PC-3 (cell line): ENCODE measurements at regions not wholly inside any gene's neighbourhood (a gene's known extent, or its start where the extent isn't known, plus 50 kb on each side); places are given as distances from the start of the nearest gene placed in this dataset.

Experiments used
- ATAC-seq: fragments of 200-7000 bp; cut with Tn5 transposase; 2 replicates; pipeline ENCODE4 v1.9.1; 2020; ENCODE audit warnings: mild to moderate bottlenecking, moderate library complexity
- BruUV-seq: library from RNA; stranded (reverse); fragments of 400-500 nt; replicated peaks from 2 replicates; lab custom pipeline; 2021; lab: Mats Ljungman, UMichigan
- CTCF ChIA-PET: fragments of 300-600 bp; sonication (Branson Sonifier 250); formaldehyde crosslinking; loops from one replicate; lab custom pipeline; 2022; ENCODE audit warnings: antibody characterized with exemption; lab: Charles Lee
- POLR2A ChIA-PET: fragments of 300-600 bp; sonication (Branson Sonifier 250); formaldehyde crosslinking; loops from one replicate; lab custom pipeline; 2022; ENCODE audit warnings: antibody characterized with exemption; ENCODE audit not compliant: unreplicated experiment; lab: Charles Lee
- DNase-seq: peaks from one replicate; pipeline ENCODE4 v3.0.0-alpha.2; 2015
- H2AFZ ChIP-seq: fragments of 300-600 bp; sonication (generic); 2 replicates; pipeline ENCODE4 v1.6.0; 2016; ENCODE audit warnings: antibody characterized with exemption, low read length
- H3F3A ChIP-seq: fragments of 300-600 bp; sonication (generic); one replicate; pipeline ENCODE4 v1.6.0; 2017; ENCODE audit warnings: antibody characterized with exemption, low read length, control low read depth, mild to moderate bottlenecking; ENCODE audit not compliant: unreplicated experiment
- H3K27ac ChIP-seq: fragments of 300-600 bp; sonication (generic); 2 replicates; pipeline ENCODE4 v1.5.1; 2016; ENCODE audit warnings: mild to moderate bottlenecking, low read length
- H3K27me3 ChIP-seq: fragments of 300-600 bp; sonication (generic); 2 replicates; pipeline ENCODE4 v1.6.1; 2016; ENCODE audit warnings: low read length, mixed read lengths
- H3K36me3 ChIP-seq: fragments of 300-600 bp; sonication (generic); 2 replicates; pipeline ENCODE4 v1.6.1; 2016; ENCODE audit warnings: low read depth, mixed run types, low read length, mixed read lengths
- H3K4me1 ChIP-seq: fragments of 300-600 bp; sonication (generic); 2 replicates; pipeline ENCODE4 v1.5.1; 2016; ENCODE audit warnings: low read length; ENCODE audit not compliant: insufficient read depth
- H3K4me2 ChIP-seq: fragments of 300-600 bp; sonication (generic); 2 replicates; pipeline ENCODE4 v1.6.0; 2016; ENCODE audit warnings: low read length
- H3K4me3 ChIP-seq: fragments of 300-600 bp; sonication (generic); 2 replicates; pipeline ENCODE4 v1.5.1; 2016; ENCODE audit warnings: mild to moderate bottlenecking, low read length, mixed read lengths
- H3K79me2 ChIP-seq: fragments of 300-600 bp; sonication (generic); 2 replicates; pipeline ENCODE4 v1.6.1; 2017; ENCODE audit warnings: low read length, mixed read lengths
- H3K9ac ChIP-seq: fragments of 300-600 bp; sonication (generic); 2 replicates; pipeline ENCODE4 v1.6.0; 2016; ENCODE audit warnings: mild to moderate bottlenecking, low read length
- H3K9me2 ChIP-seq: fragments of 300-600 bp; sonication (generic); replicated peaks from 2 replicates; pipeline ENCODE4 v1.6.1; 2016; ENCODE audit warnings: mixed run types, low read length, mixed read lengths
- H3K9me3 ChIP-seq: fragments of 300-600 bp; sonication (generic); 2 replicates; pipeline ENCODE4 v1.6.1; 2016; ENCODE audit warnings: low read length, mixed read lengths
- H4K20me1 ChIP-seq: fragments of 300-600 bp; sonication (generic); 2 replicates; pipeline ENCODE4 v1.6.1; 2016; ENCODE audit warnings: low read length, mixed read lengths
- EZH2 ChIP-seq: fragments of 300-600 bp; sonication (generic); IDR thresholded peaks from one replicate; pipeline ENCODE4 v1.6.1; 2017; ENCODE audit warnings: antibody characterized with exemption, mild to moderate bottlenecking, low read length; ENCODE audit not compliant: unreplicated experiment
- EZH2phosphoT487 ChIP-seq: fragments of 300-600 bp; sonication (generic); IDR thresholded peaks from 2 replicates; pipeline ENCODE4 v1.6.1; 2018; ENCODE audit warnings: mild to moderate bottlenecking, antibody characterized with exemption, low read length, borderline replicate concordance
- intact Hi-C: fragments of 100-400 bp; cut with micrococcal nuclease; formaldehyde crosslinking; loops from 2 replicates; pipeline ENCODE4 v1.9.0; 2023
- TF ChIP-seq, protein P1 (sequence below): fragments of 300-600 bp; sonication (generic); conservative IDR thresholded peaks from 2 replicates; pipeline ENCODE4 v1.5.1; 2017; ENCODE audit warnings: antibody characterized with exemption, low read depth, mild to moderate bottlenecking, low read length

GRCh38 chr11:37230865-37231264, 632.8 kb upstream of the RAG2 start:
- H3F3A ChIP-seq, result no peaks in the 10 kb centered on the region
- no peaks in the 10 kb centered on the region for H3K9me3 ChIP-seq
- intact Hi-C loops, result no loop called here
- H3K79me2 ChIP-seq, result no peaks in the 10 kb centered on the region
- POLR2A ChIA-PET, result no interaction called here
- no peaks in the 10 kb centered on the region for H3K36me3 ChIP-seq
- no peaks in the 10 kb centered on the region for H4K20me1 ChIP-seq
- no peak overlapping the region for H3K4me3 ChIP-seq
- H2AFZ ChIP-seq, result no peak overlapping the region
- TF ChIP-seq EZH2phosphoT487 (no peak), EZH2 (no peak)
- TF ChIP-seq, protein P1, sequence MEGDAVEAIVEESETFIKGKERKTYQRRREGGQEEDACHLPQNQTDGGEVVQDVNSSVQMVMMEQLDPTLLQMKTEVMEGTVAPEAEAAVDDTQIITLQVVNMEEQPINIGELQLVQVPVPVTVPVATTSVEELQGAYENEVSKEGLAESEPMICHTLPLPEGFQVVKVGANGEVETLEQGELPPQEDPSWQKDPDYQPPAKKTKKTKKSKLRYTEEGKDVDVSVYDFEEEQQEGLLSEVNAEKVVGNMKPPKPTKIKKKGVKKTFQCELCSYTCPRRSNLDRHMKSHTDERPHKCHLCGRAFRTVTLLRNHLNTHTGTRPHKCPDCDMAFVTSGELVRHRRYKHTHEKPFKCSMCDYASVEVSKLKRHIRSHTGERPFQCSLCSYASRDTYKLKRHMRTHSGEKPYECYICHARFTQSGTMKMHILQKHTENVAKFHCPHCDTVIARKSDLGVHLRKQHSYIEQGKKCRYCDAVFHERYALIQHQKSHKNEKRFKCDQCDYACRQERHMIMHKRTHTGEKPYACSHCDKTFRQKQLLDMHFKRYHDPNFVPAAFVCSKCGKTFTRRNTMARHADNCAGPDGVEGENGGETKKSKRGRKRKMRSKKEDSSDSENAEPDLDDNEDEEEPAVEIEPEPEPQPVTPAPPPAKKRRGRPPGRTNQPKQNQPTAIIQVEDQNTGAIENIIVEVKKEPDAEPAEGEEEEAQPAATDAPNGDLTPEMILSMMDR, result peak; percentile 30; the same call in 1 of the 2 replicates
- H3K27ac ChIP-seq, result no peak overlapping the region
- DNase-seq (no peak), ATAC-seq (no peak)
- CTCF ChIA-PET, result no interaction called here
- H3K4me2 ChIP-seq, result no peak overlapping the region
- no peaks in the 10 kb centered on the region for H3K4me1 ChIP-seq
- no TSS peak for BruUV-seq
- no peaks in the 10 kb centered on the region for H3K9me2 ChIP-seq
- H3K9ac ChIP-seq, result no peak overlapping the region
- no peaks in the 10 kb centered on the region for H3K27me3 ChIP-seq

DNA sequence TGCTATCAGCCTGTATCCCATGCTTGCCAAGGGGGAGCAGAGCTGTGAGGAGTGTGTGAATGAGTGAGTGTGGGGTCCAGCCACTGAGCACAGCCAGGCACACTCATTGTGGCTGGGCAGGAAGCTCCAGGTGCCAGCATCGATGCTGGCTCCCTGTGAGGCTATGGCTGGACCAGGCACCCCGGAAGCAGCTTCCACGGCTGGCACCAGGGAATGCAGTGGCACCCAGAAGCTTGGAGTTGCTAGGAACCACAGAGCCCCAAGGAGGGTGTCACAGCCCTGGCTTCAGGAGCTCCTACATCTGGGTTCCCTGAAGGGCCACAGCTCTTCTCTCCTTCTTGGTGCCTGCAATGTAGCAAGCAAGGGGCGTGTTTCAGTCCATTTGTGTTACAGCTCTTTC, 625.9 kb upstream of the RAG2 start:
- ATAC-seq, result no peak
- CTCF ChIA-PET, result no interaction called here
- no peak overlapping the region for H2AFZ ChIP-seq

DNA sequence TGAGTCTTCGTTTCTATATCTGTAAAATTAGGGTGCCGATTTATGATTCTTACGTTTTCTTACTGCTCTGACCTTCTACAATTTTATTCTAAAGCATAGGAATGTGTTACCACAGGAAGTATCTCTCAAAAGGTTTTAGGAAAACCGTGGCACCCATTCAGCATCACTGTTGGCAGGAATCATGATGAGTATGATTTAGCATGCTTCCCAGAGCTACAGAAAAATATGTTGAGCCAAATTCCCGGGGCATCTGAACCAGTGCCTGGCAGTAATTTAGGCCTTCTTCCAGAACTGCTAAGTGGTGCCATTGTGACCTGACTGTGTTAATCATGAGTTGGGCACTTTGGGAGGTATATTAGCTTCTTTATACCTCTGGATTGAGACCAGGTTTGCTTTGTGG, 605.0 kb upstream of the RAG2 start:
- TF ChIP-seq, protein P1, result no peak
- H4K20me1 ChIP-seq, result no peaks in the 10 kb centered on the region
- no peak overlapping the region for H3K4me3 ChIP-seq
- DNase-seq, result no peak
- no peaks in the 10 kb centered on the region for H3K4me1 ChIP-seq
- no peak for ATAC-seq
- intact Hi-C loops, result no loop called here
- H3K27me3 ChIP-seq, result no peaks in the 10 kb centered on the region
- no peaks in the 10 kb centered on the region for H3K9me3 ChIP-seq
- H3K36me3 ChIP-seq, result no peaks in the 10 kb centered on the region
- no peaks in the 10 kb centered on the region for H3K9me2 ChIP-seq
- CTCF ChIA-PET, result no interaction called here
- no peaks in the 10 kb centered on the region for H3K79me2 ChIP-seq
- 0 out of 2 replicates have a peak overlapping the region, but pooled peaks have one; percentile 1 for H2AFZ ChIP-seq
- H3K9ac ChIP-seq, result no peak overlapping the region
- H3K4me2 ChIP-seq, result no peak overlapping the region
- no peak overlapping the region for H3K27ac ChIP-seq
- no TSS peak for BruUV-seq
- H3F3A ChIP-seq, result no peaks in the 10 kb centered on the region
- POLR2A ChIA-PET, result no interaction called here

More for the DNA sequence above, 625.9 kb upstream of the RAG2 start:
- Histone ChIP-seq H3K4me3 (no peak overlapping the region), H3K27ac (no peak overlapping the region), H3F3A (no peaks in the 10 kb centered on the region), H3K9me2 (no peaks in the 10 kb centered on the region), H3K9me3 (no peaks in the 10 kb centered on the region), H3K4me2 (no peak overlapping the region), H3K9ac (no peak overlapping the region), H3K79me2 (no peaks in the 10 kb centered on the region), H3K36me3 (no peaks in the 10 kb centered on the region), H3K27me3 (no peaks in the 10 kb centered on the region), H4K20me1 (no peaks in the 10 kb centered on the region), H3K4me1 (no peaks in the 10 kb centered on the region)
- intact Hi-C loops, result no loop called here
- no TSS peak for BruUV-seq
- POLR2A ChIA-PET, result no interaction called here
- no peak for DNase-seq
- TF ChIP-seq, protein P1, result no peak
- TF ChIP-seq EZH2phosphoT487, result no peak
- TF ChIP-seq EZH2, result no peak
